KMS-11 (cell line): ENCODE measurements at regions not wholly inside any gene's neighbourhood (a gene's known extent, or its start where the extent isn't known, plus 50 kb on each side); places are given as distances from the start of the nearest gene placed in this dataset.
A peak's percentile ranks its signal among the peaks of the same experiment; 100 is the strongest.

Source experiments
- H2AFZ ChIP-seq: fragments of 200-600 bp; sonication (generic); 2 replicates; pipeline ENCODE4 v1.6.1; 2016; ENCODE audit warnings: antibody characterized with exemption, mixed run types, low read depth
- H3K27ac ChIP-seq: fragments of 200-600 bp; sonication (generic); 2 replicates; pipeline ENCODE4 v1.6.1; 2016; ENCODE audit warnings: mild to moderate bottlenecking, mixed run types
- H3K27me3 ChIP-seq: fragments of 200-600 bp; sonication (generic); 2 replicates; pipeline ENCODE4 v1.6.1; 2017; ENCODE audit warnings: mild to moderate bottlenecking, low read depth, mixed run types, moderate library complexity; ENCODE audit not compliant: insufficient read depth
- H3K36me3 ChIP-seq: fragments of 200-600 bp; sonication (generic); 2 replicates; pipeline ENCODE4 v1.6.1; 2017; ENCODE audit warnings: mild to moderate bottlenecking, mixed run types; ENCODE audit not compliant: insufficient read depth
- H3K4me1 ChIP-seq: fragments of 200-600 bp; sonication (generic); 2 replicates; pipeline ENCODE4 v1.6.1; 2016; ENCODE audit warnings: mild to moderate bottlenecking, low read depth, mixed run types; ENCODE audit not compliant: poor library complexity, severe bottlenecking
- H3K4me2 ChIP-seq: fragments of 200-600 bp; sonication (generic); 2 replicates; pipeline ENCODE4 v1.7.0; 2016; ENCODE audit warnings: mild to moderate bottlenecking, mixed run types
- H3K4me3 ChIP-seq: fragments of 200-600 bp; sonication (generic); IDR thresholded peaks from 2 replicates; pipeline ENCODE4 v1.6.1; 2017; ENCODE audit warnings: low read depth, low read length, mixed read lengths; ENCODE audit not compliant: insufficient read depth
- H3K79me2 ChIP-seq: fragments of 200-600 bp; sonication (generic); 2 replicates; pipeline ENCODE4 v1.6.1; 2016; ENCODE audit warnings: low read depth, mixed run types; ENCODE audit not compliant: insufficient read depth
- H3K9ac ChIP-seq: fragments of 200-600 bp; sonication (generic); 2 replicates; pipeline ENCODE4 v1.6.1; 2016; ENCODE audit warnings: mild to moderate bottlenecking, mixed run types
- H4K20me1 ChIP-seq: fragments of 200-600 bp; sonication (generic); 2 replicates; pipeline ENCODE4 v1.6.1; 2016; ENCODE audit warnings: mild to moderate bottlenecking, mixed run types; ENCODE audit not compliant: insufficient read depth
- TF ChIP-seq, protein P1 (sequence below): fragments of 200-600 bp; sonication (generic); conservative IDR thresholded peaks from 2 replicates; pipeline ENCODE4 v1.6.1; 2017; ENCODE audit warnings: low read depth, mild to moderate bottlenecking, antibody characterized with exemption, low read length, moderate library complexity, mixed read lengths

DNA sequence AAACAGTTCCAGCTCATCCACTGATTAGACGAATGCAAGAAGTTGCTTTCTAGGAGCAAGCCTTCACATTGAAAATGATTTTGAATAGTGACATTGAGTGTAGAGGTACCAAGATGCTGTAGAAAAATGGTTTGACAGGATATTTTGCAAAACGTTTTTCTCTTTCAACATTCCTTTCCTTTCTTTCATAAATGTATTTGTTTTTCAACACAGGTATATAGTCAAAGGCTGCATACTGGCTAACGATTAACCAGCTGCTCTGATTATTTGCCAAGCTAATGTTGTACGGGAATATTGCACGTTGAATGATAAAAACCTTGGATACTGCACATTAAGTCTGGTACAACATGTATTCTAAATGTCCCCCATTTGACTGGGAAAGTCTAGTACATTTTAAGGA lies 78.8 kb upstream of the TENT5A start:
- Histone ChIP-seq H3K27me3 (no peaks in the 10 kb centered on the region), H3K27ac (no peak overlapping the region), H3K9ac (no peak overlapping the region), H3K4me1 (no peaks in the 10 kb centered on the region), H3K4me2 (no peak overlapping the region), H2AFZ (no peak overlapping the region), H3K36me3 (no peaks in the 10 kb centered on the region), H3K4me3 (no peak overlapping the region), H3K79me2 (no peaks in the 10 kb centered on the region), H4K20me1 (no peaks in the 10 kb centered on the region)
- TF ChIP-seq, protein P1, sequence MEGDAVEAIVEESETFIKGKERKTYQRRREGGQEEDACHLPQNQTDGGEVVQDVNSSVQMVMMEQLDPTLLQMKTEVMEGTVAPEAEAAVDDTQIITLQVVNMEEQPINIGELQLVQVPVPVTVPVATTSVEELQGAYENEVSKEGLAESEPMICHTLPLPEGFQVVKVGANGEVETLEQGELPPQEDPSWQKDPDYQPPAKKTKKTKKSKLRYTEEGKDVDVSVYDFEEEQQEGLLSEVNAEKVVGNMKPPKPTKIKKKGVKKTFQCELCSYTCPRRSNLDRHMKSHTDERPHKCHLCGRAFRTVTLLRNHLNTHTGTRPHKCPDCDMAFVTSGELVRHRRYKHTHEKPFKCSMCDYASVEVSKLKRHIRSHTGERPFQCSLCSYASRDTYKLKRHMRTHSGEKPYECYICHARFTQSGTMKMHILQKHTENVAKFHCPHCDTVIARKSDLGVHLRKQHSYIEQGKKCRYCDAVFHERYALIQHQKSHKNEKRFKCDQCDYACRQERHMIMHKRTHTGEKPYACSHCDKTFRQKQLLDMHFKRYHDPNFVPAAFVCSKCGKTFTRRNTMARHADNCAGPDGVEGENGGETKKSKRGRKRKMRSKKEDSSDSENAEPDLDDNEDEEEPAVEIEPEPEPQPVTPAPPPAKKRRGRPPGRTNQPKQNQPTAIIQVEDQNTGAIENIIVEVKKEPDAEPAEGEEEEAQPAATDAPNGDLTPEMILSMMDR = no peak

DNA sequence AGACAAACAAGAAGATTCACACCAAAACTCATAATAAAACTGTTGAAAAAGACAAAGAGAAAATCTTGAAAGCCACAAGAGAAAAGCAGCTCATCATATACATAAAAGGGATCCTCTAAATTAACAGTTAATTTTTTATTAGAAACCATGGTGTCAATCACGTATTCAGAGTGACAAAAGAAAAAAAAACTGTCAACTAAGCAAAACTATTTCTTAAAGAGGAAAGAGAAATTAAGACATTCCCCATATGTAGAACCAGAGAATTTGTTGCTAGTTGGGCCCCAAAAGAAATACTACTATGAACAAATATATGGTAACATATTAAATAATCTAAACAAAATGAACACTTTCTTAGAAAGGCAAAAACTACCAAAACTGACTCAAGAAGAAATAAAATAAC lies 74.3 kb upstream of the TENT5A start:
- Histone ChIP-seq H3K4me1 (peaks cover 4% of the 10 kb centered on the region), H3K27me3 (no peaks in the 10 kb centered on the region), H3K79me2 (no peaks in the 10 kb centered on the region), H2AFZ (no peak overlapping the region), H4K20me1 (no peaks in the 10 kb centered on the region), H3K4me3 (no peak overlapping the region), H3K27ac (no peak overlapping the region), H3K9ac (no peak overlapping the region), H3K36me3 (no peaks in the 10 kb centered on the region), H3K4me2 (no peak overlapping the region)
- TF ChIP-seq, protein P1 = no peak

DNA sequence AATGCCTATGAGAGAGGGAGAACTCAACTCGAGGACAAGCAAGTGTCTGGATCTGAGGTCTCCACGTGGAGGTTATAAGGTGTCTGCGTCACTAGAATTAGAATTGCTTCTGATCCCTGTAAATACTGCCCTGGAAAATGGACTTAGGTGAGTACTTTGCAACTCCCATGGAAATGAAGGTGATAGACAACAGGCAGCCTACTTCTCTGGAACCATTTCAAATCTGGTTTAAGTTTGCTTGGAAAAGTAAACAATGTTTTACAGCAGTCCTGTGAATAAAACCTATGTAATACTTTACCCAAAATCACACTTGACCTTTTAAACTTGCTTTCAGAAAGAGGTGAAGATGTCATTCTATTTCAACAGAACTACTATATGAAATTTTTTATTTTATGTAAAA lies 70.1 kb upstream of the TENT5A start:
- TF ChIP-seq, protein P1 = no peak
- no peak overlapping the region for H3K9ac ChIP-seq

DNA sequence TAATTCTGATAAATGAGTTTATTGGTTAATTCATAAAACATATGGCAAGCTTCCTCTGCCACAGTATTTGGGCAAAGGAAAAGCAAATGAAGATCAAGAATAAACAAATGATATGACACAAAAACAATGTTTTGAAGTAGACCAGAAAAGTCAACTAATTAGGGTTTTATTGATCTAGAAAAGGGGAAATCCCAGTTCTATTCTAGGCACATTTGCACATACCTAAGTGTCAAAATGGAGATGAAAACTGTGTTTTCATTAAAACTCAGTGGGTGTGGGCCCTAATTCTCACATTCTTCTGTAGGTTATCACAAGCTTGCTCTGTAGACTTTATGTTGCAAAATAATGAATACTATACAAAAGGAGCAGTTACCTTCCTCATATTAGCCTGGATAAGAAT lies 69.0 kb upstream of the TENT5A start:
- Histone ChIP-seq H3K4me2 (peak overlapping the region; percentile 21; the same call in 1 of the 2 replicates), H3K79me2 (no peaks in the 10 kb centered on the region), H3K4me3 (no peak overlapping the region), H3K9ac (no peak overlapping the region), H4K20me1 (no peaks in the 10 kb centered on the region), H3K27me3 (no peaks in the 10 kb centered on the region), H3K27ac (no peak overlapping the region), H3K36me3 (no peaks in the 10 kb centered on the region), H3K4me1 (peaks cover 18% of the 10 kb centered on the region), H2AFZ (no peak overlapping the region)
- TF ChIP-seq, protein P1 = no peak

More for the DNA sequence above, 70.1 kb upstream of the TENT5A start:
- Histone ChIP-seq H3K27ac (no peak overlapping the region), H4K20me1 (no peaks in the 10 kb centered on the region), H3K4me3 (no peak overlapping the region), H3K27me3 (no peaks in the 10 kb centered on the region), H3K4me1 (peaks cover 18% of the 10 kb centered on the region), H3K36me3 (no peaks in the 10 kb centered on the region), H2AFZ (no peak overlapping the region), H3K4me2 (no peak overlapping the region), H3K79me2 (no peaks in the 10 kb centered on the region)

DNA sequence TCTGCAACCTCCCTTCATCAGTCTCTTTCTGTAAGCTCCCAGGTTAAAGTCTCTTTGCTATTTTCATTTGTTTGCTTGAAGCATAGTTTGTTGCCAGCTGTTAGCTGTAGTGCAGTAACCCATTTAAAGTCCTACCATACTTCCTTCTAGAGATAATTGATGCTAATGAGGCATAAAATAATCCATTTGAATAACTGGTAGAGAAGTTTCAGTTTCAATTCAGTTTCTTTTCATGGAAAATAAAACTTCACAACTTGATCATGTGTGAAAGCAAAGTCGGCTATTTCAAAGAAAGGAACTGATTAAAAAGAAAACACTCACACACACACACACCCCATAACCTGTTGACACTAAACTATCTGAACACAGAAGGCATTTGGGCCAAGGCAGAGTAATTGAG lies 68.5 kb upstream of the TENT5A start:
- Histone ChIP-seq H3K9ac (no peak overlapping the region), H3K79me2 (no peaks in the 10 kb centered on the region), H3K27ac (no peak overlapping the region), H3K4me2 (peak overlapping the region; percentile 21; the same call in 1 of the 2 replicates), H2AFZ (peak overlapping the region; percentile 6; the same call in 1 of the 2 replicates), H3K4me3 (no peak overlapping the region), H3K27me3 (no peaks in the 10 kb centered on the region), H4K20me1 (no peaks in the 10 kb centered on the region), H3K36me3 (no peaks in the 10 kb centered on the region), H3K4me1 (peaks cover 18% of the 10 kb centered on the region)
- TF ChIP-seq, protein P1 = no peak
